T-helper 1 cell (primary cell): ENCODE measurements at regions not wholly inside any gene's neighbourhood (a gene's known extent, or its start where the extent isn't known, plus 50 kb on each side); places are given as distances from the start of the nearest gene placed in this dataset.
"Not testable (repeated sequence)": the region's sequence is repeated elsewhere in the genome, so short reads cannot be mapped to it uniquely, and the experiment has no call there.

ENCODE experiments used
- DNase-seq, 5 donors: peaks; one replicate each; pipeline ENCODE4 v3.0.0-alpha.2; 2012 to 2020

DNA sequence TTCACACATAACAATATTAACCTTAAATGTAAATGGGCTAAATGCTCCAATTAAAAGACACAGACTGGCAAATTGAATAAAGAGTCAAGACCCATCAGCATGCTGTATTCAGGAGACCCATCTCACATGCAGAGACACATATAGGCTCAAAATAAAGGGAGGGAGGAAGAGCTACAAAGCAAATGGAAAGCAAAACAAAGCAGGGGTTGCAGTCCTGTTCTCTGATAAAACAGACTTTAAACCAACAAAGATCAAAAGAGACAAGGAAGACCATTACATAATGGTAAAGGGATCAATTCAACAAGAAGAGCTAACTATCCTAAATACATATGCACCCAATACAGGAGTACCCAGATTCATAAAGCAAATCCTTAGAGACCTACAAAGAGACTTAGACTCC is 78.8 kb upstream of the RREB1 start:
- DNase-seq: not testable (repeated sequence)

DNA sequence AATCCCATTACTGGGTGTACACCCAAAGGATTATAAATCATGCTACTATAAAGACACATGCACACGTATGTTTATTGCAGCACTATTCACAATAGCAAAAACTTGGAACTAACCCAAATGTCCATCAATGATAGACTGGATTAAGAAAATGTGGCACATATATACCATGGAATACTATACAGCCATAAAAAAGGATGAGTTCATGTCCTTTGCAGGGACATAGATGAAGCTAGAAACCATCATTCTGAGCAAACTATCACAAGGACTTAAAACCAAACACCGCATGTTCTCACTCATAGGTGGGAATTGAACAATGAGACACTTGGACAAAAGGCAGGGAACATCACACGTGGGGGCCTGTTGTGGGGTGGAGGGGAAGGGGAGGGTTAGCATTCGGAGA is 76.8 kb upstream of the RREB1 start:
- not testable (repeated sequence) for DNase-seq

GRCh38 chr6:7033202-7033601 is 74.6 kb upstream of the RREB1 start:
- DNase-seq: no peak

DNA sequence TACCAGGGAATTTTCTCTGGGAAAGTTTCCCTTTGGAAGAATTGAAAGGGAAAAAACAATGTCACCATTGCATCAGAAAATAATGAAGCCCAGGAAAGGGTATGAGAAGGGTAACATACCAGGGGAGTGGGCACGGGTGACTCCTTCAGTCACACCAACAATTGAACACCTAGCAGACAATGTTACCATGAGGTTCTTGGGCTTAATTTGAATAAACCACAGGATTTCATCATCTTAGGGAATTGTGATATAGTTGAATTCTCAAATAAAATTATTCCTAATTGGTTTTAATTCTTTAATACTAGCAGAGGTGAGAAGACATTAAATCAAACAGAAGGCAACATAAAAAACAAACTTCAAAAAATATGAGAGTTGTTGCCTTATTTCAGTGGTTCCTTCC is 73.7 kb upstream of the RREB1 start:
- DNase-seq: no peak

DNA sequence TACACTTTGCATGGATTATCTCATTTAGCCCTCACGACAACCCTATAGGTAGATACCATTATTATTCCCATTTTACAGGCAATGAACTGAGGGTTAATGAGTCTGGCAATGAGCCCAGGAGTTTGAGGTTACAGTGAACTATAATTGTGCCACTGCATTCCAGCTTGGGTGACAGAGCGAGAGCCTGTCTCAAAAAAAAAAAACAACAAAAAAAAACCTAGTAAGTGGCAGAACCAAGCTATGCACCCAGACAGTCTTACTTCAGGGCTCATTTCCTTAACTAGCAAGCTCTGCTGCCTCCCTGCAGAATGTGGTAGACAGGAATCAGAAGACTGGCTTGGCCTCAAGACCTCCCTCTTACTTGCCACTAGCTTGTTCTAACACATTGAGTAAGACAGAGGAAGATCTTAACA is 71.9 kb upstream of the RREB1 start:
- no peak for DNase-seq

GRCh38 chr6:7041511-7042026 is 66.2 kb upstream of the RREB1 start:
- DNase-seq: no peak

GRCh38 chr6:7042056-7042653 is 65.6 kb upstream of the RREB1 start:
- DNase-seq: no peak

GRCh38 chr6:7042654-7043545 is 64.9 kb upstream of the RREB1 start:
- DNase-seq: no peak

- no peak for DNase-seq
These were observed 62.4 kb upstream of the RREB1 start for GRCh38 chr6:7045331-7045730.

- no peak for DNase-seq
These were observed 62.0 kb upstream of the RREB1 start for GRCh38 chr6:7045746-7046145.

DNA sequence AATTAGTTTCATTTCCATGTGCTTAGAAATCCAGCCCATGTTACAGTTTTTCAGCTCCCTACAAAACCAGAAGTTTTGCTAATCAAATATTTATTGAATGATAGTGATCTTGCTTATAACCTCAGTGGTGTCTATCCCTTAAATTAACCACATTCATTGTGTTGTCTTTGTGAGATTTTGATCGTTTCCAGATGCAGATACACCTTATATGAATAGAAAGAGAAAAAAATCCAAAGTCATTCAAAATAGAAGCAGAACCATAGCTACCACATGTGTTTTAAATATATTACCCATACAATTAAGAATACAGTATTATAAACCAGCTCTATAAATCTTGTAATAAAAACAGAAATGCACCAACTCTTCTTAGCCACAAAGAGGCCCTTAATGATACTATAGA is 60.6 kb upstream of the RREB1 start:
- no peak for DNase-seq

- no peak for DNase-seq
These were observed 59.8 kb upstream of the RREB1 start for GRCh38 chr6:7047966-7048365.

DNA sequence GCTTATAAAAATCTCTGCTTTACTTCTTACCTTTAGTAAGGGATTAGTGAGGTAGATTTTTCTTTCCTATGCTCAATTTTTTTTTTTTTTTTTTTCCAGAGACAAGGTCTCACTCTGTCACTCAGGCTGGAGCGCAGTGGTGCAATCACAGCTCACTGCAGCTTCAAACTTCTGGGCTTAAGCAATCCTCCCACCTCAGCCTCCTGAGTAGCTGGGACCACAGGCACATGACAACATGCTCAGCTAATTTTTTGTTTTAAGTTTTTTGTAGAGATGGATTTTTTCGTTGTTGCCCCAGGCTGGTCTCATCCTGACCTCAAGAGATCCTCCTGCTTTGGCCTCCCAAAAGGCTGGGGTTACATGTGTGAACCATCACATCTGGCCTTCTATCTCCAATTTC is 58.9 kb upstream of the RREB1 start:
- no peak for DNase-seq

- no peak for DNase-seq
These were observed 57.8 kb upstream of the RREB1 start for GRCh38 chr6:7050004-7050403.

- peak in 4 of 5 donors; percentile 4 to 28 (median 19) for DNase-seq
These were observed 56.6 kb upstream of the RREB1 start for GRCh38 chr6:7050872-7051779.

GRCh38 chr6:7051780-7052442 is 55.9 kb upstream of the RREB1 start:
- peak; percentile 16 to 48 (median 34) for DNase-seq

DNA sequence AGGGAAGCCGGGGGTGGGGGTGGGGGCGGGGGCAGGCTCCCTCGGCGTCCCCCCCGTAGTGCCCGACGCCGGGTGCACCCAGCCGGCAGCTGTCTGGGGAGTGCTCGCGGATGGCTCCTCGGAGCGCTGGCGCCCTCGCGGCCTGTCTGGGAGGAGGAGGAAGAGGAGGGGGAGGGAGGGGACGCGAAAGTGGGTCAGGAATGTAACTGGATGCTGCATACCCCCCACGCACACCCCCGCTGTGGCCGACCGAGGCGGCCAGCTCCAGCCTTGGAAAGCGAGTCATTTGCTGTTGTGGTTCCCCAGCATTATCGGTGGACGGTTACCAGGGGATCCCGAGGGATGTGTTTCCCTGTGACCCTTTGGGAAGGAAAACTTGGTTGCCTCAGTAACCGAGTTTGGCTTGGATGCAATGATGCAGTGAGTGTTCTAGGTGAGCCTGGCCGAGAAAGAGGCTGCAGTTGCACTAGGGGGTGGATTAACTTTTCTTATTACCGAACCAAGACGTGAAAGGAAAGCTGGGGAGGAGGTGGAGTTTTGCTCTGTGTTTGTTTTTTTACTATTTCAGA is 55.2 kb upstream of the RREB1 start:
- DNase-seq: peak in 1 of 5 donors; percentile 12

DNA sequence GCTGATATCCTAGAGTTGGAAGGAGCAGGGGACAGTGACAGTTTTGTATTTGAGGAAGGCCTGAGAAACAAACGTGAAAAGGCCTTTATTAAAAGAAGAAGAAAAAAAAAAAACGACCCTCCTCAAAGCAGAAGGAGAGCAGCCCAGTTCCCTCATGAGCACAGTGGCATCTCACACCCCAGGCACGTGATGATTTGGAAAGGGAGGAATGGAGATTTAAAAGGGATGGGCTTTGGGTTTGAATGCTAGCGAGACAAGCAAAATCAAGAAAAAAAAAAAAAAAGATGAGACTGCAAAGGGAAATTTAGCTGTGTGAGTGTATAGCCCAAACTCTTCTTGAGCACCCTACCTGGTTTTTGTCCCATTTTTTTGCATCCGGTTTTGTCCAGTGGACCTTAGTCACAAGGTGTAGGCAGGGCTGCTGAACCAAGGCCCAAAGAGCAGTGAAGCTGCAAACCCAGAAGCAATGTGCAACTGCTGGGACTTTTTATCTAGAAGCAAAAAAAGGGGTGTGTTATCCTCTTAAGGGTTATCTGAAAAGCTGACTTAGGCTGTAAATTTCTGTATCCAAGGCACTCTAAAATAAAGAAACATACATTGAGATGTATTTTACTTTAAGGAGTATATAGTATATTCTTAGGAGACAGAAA is 54.5 kb upstream of the RREB1 start:
- DNase-seq: no peak
